ENCODE measurements at regions not wholly inside any gene's neighbourhood (a gene's known extent, or its start where the extent isn't known, plus 50 kb on each side); places are given as distances from the start of the nearest gene placed in this dataset.

DNA sequence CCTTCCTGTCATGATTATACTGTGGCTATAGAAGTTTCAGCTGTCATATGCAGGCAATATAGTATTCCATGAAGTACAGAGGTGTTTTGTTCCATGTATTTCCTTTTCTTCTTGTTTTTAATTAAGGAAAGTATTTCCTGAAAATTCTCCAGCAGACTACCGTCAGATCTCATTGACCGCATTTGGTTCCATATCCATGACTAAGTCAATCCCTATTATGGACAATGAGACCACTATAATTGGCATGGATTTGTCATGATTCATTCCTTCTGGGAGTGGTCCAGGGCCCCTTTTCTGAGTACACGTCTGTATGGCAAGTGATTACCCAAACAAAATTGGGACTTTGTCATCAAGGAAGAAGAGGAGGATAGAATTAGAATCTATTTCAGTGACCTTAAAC is 283.2 kb upstream of the CLINT1 start:
- DNase-seq, result no peak

DNA sequence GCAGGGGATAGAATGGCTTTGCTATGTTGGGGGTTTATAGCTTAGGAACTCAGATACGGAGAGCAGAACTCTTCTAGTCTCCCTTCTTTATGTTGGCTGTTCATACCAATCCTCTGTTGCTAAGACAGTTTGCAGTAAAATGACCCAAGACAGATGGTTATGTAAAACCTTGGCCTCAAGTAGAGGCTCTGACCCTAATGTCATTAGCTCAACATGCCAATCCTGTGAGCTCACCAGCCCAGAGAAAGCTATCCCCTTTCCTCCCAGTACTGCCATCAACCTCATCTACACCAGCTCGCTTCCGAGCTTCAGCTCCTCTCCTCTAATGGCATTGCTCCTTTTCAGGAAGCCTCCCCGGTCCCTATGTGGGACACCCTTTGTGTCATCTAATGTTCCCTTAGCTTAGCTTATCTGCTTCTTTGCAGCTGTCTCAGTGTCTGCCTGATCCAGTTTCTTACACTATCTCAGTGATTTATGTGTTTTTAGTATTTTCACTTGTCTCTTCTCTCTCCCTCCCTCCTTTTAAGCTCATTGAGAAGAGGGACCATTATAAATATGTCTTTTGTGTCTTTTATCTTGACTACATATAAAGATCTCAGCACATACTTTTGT is 281.3 kb upstream of the CLINT1 start:
- DNase-seq, result no peak

DNA sequence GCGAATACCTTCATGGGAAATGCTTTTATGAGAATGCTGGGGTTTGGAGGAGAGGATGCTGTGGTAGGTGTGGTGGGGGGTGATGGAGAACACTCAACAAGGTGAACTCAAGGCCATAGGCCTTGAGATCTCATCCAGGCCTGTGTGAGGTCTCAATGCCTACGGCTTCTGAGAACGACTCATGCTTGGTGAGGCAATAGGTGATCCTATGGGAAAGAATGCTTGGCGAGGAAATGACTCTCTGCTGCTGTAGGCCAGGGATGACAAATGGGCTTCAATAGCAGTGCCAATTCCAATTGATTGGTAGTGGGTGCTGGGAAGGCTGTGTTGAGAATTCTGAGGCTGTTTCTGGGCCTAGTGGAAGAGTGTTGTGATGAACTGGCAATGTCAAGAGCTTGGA is 280.2 kb upstream of the CLINT1 start:
- no peak for DNase-seq

DNA sequence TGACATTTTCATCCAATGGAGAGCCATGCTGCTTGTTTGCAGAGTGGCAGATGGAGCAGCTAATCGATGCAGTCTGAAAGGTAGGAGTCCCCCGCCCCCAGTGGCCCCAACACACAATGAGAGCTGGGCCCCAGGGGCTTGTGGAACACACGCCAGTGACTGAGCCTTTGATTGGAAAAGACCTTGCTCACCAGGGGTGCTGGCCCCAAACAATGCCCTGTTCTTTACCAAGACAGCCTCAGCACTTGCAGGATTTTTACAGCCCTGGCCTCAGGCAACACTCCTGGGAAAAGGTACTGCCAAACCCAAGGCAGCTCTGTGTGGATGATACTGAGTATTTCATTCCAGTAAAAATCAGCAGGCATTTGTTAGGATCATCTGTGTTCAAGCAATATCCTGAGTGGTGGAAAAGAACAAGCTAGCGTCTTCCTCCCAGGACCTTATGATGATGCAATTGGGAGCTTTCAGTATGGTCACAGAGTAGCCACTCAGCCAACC is 276.8 kb upstream of the CLINT1 start:
- no peak for DNase-seq

DNA sequence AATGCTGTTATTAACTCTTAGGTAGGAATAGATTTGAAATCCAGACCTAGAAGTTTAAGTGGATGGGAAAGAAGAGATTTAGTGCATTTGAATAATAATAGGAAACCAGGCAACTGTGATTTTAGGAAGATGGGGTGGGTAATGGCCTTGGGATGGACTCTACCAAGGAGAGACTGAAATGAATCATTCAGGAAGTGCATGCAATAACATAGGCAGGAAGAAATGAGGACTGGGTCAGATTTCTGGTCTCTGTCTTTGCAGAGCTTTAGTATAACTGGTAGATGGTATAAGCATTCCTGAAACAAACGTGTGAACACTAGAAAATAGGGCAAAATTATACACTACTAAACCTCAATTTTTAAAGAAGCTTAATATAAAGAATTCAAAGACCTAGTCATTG is 274.4 kb upstream of the CLINT1 start:
- no peak for DNase-seq

DNA sequence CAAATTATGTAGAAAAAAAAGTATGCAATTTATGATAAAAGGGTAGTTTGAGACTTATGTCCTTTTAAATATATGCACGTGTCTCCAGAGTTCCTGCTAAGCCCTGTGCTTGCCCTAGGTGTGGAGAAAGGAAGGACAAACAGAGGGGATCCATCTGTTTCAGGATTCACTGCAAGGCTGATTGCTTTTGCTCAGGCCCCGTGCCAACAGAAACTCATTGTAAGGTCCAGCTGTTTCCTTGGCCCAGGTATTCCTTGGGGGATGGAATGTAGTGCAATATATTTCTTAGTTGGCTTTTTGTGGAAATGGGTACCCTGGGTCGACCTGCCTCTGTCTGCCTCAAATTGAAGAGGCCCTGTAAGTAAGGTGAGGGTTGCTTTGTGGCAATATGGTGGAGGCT is 268.6 kb upstream of the CLINT1 start:
- DNase-seq, result no peak

DNA sequence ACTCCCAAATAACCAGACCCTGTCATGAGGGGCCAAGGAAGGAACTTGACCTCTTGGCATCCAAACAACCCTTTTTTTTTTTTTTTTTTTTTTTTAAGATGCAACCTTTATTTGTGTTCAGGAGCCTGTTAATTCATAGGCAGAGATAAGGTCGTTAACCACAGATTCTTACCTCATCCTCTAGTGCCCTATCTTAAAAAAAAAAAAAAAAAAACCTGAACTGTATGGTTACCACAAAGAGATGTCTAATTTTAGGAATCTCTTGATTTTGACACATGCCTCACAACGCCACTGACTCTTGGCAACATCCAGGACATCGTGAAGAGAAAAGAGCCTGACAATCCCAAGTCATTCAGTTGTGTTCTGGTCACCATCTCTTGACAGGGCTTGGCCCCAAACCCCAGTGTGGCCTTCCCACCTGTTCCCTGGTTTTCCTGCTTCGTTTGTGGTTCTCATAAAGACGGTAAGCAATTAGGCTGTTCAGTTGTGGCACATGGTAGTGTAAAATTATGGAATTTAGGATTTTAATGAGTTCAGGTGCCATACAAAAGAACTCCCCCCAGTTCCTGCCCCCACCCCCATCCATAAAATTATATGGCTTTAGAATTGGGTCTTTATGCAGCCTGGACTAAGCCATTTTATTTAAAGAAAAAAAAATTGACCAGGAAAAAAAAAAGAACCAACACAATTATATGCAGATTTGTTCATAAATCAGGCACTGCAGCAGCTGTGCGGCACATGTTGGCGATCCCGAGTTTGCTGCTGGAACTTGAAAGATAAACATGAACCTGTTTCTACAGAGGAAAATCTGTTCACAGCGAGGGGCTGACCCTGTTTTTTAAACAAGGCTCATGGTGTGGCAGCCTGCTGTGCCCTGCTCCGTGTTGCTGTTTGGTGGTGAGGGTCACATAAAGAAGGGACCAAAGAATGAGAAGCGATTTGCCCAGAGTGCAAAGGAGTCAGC is 267.8 kb upstream of the CLINT1 start:
- DNase-seq, result no peak

DNA sequence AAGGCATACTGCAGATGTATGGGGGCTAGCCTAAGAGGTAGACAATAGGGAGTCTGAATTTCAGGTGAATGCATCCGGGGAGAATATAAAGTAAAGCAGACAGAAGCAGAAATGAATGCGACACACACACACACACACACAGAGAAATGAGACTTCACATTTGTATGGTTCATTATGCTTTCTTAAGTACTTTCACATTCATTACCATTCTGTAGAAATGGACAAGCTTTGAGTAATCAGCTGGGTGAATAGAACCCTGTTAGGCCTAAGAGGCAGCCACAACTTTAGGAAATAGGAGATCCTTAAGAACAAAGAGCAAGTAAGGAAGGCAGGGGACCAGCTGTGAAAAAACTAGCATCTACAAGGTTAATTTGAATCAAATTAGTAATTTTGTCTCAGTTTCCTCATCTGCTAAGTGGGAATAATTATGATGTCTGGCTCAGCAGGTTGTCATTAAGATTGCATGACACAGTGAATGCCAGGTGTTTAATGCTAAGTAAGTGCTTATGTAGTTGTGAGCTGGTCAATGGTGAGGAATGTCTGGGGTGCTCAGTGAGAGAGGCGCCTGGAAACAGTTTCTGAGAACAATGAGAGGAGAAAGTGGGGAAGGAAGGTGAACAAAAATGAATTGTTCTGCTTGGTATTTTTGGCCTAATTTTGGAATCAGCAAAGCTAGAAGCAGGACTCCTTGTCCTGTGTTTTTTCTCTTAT is 265.8 kb upstream of the CLINT1 start:
- DNase-seq, result no peak

DNA sequence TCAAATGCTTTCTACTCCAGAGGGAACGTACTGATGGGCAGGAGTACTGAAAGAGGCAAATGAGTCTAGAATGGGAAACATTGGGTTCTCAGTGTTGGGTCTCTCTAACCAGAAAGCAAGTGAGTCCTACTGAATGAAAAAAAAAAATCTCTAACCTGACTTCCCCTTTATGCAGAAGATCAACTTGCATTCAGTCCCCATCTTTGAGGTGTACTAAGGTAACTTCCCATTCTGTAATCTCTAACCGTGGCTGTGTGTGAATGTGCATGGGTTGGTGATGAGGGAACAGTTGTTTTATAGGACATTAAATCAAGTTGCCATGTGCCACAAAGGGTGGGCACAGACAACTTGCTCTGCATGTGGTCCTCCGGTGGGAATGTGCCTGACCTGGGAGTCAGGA is 264.6 kb upstream of the CLINT1 start:
- no peak for DNase-seq

DNA sequence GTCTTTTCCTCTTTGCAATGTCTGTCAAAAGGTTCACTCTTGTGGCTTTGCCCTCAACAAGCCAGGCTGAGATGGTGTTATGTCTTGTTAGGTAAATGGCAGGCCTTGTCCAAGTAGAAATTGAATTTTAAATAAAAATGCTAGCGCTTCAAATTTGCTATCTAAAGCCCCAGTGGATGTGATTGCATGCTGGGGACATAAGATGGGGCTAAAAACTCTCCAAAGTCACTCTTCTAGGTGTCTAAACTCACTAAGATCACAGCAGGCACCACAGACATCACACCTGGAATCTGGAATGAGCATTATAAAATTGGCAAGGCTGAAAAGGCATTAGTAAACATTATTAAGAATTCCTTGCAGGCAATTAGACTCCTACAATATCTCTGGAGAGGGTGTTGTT is 262.7 kb upstream of the CLINT1 start:
- DNase-seq, result no peak

DNA sequence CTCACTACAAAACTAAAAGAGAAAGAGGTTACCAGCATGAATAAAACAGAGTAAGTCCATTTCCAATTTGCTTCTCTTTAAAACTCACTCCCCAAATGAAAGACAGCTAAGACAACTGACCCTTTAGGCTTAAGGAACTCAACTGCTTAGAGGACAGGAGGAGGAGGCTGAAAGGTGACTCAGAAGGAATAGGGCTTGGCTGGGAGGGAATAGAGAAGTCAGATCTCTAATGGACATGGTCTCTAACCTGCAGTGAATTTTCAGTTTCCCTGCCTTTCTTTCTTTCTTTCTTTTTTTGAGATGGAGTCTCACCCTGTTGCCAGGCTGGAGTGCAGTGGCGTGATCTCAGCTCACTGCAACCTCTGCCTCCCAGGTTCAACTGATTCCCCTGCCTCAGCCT is 261.8 kb upstream of the CLINT1 start:
- DNase-seq, result no peak

DNA sequence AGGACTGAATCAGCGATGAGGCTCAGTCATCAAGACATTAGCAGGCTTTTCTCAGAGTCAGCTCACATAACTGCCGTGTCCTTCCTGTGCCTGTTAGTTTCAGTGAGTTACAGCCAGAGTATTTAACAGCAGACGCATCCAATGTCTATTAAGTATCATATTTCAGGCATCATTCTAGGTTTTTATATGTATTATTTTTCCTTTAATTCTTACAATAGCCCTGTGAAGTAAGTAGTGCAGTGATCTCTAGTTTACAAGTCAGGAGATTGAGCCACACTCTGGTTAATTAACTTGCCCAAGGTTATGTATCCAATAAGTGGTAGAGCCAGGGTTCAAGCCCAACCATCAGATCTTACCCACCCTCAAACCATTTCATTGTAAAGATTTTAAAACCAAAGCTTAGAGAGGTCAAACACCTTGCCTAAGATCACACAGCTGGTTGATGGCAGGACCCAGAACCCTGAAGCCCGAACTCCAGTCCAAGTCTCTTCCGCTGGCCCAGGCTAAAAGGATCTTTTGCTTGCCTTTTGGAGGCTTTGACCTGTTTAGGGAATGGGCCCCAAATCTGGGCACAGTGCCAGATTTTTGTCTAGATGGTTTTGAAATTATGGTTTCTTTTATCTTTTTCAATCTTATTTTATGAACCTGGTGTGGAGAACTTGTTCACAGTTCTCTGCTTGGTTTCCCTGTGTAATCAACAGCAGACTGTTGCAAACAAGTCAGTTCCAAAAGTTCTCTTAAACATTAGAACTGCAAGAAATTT is 261.2 kb upstream of the CLINT1 start:
- no peak for DNase-seq

DNA sequence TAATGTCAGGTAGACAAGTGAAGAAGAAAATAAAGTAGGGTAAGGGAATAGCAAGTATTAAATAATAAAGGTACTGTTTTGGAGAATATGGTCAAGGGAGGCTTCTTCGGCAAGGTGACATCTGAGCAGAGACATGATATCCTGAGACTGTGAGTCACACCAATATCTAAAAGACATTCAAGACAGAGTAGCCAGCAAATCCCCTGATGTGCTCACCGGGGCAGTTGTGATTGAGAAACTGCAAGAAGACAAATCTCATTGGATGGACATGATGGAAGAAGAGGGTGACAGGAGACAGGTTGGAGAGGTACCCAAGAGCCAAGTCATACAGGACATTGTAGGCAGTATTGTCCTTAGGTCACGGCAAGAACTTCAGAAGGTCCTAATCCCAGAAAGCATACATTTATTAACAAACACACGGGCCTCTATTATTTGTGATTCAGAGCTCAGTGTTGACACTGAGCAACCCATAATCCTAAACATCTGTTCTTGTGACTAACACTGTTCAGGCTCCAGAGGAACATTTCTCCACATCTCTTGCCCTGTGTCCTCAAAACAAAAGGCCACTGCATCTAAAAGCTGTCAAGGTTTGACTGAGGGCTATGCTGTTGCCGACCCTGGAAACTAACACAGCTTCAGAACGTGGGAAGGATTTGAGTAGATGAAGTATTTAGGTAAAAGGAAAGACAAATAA is 258.7 kb upstream of the CLINT1 start:
- no peak for DNase-seq

DNA sequence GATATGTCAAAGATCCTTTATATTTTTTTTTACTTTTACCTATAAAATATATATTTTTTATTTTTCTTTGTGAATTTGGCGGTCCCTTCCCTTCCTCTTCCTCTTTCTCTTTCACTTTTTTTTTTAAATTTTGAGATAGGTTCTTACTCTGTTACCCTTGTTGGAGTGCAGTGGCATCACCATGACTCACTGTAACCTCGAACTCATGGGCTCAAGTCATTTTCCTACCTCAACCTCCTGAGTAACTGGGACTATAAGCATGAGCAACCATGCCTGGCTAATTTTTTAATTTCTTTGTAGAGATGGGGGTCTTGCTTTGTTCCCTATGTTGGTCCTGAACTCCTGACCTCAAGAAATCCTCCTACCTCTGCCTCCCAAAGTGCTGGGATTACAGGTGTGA is 258.0 kb upstream of the CLINT1 start:
- DNase-seq, result no peak

DNA sequence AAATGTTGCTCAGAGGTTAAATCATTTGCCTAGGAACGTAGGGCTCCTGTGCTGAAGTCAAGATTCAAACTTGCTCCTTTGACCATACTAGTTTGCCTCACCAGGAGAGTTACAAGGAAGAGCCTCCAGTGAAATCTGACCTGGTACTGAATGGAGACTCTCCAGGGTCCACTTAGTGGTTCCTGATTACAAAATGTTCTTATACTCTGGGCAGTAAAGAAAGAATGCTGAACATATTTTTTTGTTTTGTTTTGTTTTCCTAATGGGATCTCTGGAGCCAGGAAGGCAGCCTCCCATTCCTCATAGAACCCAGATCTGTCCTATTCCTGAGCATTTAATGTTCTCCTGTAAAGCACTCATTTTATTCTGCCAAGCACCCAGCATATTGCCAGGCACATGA is 256.5 kb upstream of the CLINT1 start:
- no peak for DNase-seq

DNA sequence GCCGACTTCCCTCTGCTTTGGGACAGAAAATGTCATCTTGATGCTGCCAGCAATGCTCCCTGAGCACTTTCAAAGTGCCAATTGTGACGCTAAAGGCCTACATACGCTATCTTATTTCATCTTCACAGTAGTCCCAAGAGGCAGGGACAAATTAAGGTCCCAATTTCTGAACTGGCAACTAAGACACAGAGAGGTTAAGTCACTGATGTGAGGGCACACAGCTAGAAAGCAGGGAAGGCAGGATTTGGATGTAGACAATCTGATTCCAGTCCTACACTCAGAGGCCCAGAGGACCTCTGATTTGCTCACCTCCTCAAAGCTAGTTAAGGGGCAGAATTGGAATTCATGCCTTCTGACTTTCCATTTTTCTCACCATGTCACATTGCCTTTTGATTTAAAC is 249.2 kb upstream of the CLINT1 start:
- no peak for DNase-seq

DNA sequence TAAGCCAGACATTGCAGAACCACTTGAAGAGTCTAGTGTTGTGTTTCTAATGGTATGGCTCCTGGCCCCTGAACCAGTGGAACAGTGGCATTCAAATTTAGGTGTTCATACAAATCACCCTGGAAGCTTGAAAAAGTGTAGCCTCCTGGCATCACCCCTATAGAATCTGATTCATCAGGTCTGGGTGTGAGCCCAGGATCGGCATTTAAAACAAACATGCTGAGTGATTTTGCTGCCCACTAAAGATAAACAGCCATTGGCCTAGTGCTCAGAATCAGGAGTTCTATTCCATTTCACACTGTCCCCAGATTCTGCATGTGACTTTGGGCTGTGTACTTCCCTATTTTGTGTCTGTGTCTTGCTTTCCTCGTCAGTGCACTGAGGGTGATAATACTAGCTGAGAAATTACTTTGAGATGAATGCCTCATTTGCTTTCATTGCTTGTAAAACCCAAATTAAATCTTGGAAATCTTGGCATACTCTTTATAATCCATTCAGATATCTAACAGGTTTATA is 241.5 kb upstream of the CLINT1 start:
- DNase-seq, result no peak

DNA sequence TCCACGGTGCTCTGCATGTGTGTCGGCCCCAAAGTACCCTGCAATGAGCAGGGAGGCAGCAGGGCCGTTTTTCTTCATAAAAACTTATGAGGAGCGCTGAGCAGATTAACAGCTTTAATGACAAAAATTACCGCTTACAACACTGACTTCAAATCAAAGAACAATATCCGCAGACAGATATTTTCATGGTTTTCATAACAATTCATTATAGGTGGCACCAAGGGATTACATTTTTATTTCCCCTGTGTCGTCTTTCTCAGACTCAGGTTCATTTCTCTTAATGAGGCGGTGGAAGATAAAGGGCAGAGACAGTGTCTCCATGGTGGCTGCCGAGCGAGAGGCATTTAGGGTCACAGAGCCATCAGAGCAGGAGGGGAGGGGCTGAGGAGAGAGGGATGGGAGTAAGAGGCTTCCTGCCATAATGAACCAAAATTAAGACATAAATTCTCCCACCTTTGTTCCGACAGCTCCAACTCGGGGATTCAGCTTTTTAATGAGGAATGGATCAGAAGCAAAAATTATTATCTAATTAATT is 240.7 kb upstream of the CLINT1 start:
- no peak for DNase-seq

DNA sequence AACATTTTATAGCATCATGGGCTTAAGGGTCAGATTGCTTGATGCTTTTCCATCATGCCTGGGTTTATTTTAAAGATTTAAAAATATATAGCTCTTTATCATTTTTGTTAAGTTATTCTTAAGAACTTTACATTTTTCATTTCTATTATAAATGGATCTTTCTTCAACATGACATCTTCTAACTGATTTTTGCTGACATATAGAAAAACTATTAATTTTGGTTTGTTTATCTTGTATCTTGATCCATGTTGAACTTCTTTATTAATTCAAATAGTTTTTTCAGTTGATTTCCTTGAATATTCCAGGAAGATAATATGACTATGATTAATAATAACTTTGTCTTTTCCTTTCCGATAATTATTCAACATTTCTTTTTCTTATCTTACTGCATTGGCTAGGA is 237.9 kb upstream of the CLINT1 start:
- no peak for DNase-seq

DNA sequence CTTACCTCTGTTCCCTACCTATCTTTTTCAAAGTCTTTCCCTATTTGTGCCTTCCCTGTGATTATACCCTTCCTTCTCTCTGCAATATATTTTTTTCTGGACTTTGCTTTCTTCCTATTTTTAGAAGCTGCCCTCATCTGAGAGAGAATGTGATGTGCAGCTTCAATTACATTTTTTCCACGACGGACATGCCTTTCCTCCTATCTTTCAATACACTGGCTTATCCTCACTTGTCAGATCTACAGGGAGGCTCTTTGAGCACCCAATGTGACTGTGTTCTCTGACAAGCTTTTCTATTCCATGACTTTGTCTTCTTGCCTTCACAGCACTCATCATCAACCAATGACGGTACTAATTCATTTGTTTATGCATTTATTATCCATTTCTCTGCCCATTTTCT is 227.9 kb upstream of the CLINT1 start:
- DNase-seq, result no peak

DNA sequence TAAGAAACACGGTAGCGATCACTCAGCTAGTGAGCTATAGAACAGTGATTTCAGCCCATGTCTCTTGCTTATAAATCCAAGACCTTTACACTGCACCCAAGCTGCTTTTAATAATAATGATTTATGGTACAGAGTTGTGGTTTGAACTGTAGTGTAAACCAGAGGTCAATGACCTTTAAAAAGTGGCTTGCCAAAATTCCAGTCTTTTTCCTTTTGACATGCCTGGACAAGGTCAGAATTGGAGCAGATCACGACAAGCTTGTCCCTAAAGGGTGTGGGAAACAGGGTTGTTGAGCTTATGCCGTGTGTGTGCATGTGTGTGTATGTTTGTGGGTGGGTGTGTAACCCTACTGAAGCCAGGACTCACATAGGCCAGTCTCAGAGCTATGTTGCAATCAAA is 225.3 kb upstream of the CLINT1 start:
- no peak for DNase-seq
